Activated naive CD8-positive, alpha-beta T cell (primary cell): ENCODE measurements at regions not wholly inside any gene's neighbourhood (a gene's known extent, or its start where the extent isn't known, plus 50 kb on each side); places are given as distances from the start of the nearest gene placed in this dataset.

ENCODE experiments used
- H3K27ac Mint-ChIP-seq: one replicate; pipeline ENCODE4 v1.8.0; 2021; ENCODE audit warnings: mixed read lengths
- H3K27me3 Mint-ChIP-seq: one replicate; pipeline ENCODE4 v1.8.0; 2021; ENCODE audit warnings: mixed read lengths
- H3K36me3 Mint-ChIP-seq: one replicate; pipeline ENCODE4 v1.8.0; 2021; ENCODE audit warnings: mixed read lengths
- H3K4me1 Mint-ChIP-seq: one replicate; pipeline ENCODE4 v1.8.0; 2021; ENCODE audit warnings: low read depth, mixed read lengths
- H3K4me3 Mint-ChIP-seq: one replicate; pipeline ENCODE4 v1.8.0; 2021; ENCODE audit warnings: mild to moderate bottlenecking, mixed read lengths
- H3K9me3 Mint-ChIP-seq: one replicate; pipeline ENCODE4 v1.8.0; 2021; ENCODE audit warnings: low read depth, mixed read lengths

DNA sequence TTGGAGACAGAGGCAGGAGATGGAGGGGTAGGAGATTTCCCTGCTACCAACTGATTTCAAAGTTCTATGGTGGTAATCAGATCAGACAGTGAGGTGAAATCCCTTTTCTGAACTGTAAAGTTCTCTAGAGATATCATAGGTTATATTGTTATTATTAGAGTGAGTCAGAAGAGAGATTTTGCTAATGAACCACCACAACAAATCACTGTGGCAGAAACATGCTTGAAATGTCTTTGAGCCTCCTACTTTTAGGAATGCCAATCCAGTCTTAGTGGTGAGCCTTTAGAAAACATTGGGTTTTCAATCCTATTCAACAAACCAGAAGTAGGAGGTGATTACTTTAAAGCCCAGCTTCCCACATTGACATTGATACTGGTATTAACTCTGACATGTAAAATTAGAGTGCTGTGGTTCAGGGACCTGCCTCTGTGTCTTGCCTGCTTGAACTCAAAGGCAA is 136.7 kb upstream of the CNR1 start:
- H3K27me3 Mint-ChIP-seq, result peaks cover 2% of the 10 kb centered on the region
- H3K9me3 Mint-ChIP-seq, result peaks cover 4% of the 10 kb centered on the region
- H3K27ac Mint-ChIP-seq, result no peak overlapping the region
- H3K4me1 Mint-ChIP-seq, result no peaks in the 10 kb centered on the region
- no peak overlapping the region for H3K4me3 Mint-ChIP-seq
- H3K36me3 Mint-ChIP-seq, result no peaks in the 10 kb centered on the region

DNA sequence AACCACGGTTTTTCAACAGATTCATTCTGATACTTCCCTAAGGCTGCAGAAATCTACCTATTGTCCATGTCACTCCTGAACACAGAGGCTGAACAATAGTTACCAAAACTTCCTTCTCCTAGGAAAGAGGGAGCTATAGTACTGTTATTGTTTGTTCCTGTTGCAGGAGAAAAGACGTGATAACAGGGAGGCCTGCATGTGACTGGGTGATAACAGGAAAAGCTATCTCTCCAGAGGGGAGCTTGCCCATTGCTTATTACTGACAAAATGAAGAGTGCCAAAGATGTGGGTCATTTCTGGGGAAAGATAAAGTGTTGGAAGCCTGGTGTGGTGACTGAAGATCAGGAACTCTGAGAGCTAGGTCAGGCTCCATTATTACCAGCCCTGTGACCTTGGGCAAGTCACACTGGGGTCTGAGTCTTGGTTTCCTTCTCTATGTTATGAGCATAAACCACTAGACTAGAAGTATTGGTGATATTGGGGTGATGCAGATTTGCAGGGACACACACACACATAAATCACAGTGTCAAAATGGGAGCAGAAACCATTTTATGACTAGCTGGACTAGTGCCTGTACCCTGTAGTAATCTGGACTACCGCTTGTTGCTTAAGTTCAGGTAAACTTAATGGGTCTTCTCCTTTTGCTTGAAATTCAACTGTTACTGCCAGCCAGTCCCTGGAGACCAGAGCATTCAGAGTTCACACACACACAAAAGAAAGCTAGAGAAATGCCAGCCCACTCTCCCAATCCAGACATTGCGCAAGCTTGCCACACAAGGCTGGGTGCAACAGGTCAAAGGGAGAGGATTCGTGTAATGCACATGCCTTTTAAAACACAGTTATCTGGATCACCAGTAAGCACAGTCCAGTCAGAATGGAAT is 136.0 kb upstream of the CNR1 start:
- H3K4me3 Mint-ChIP-seq, result no peak overlapping the region
- no peak overlapping the region for H3K27ac Mint-ChIP-seq
- peaks cover 2% of the 10 kb centered on the region for H3K27me3 Mint-ChIP-seq
- no peaks in the 10 kb centered on the region for H3K4me1 Mint-ChIP-seq
- peaks cover 2% of the 10 kb centered on the region for H3K9me3 Mint-ChIP-seq
- H3K36me3 Mint-ChIP-seq, result no peaks in the 10 kb centered on the region

DNA sequence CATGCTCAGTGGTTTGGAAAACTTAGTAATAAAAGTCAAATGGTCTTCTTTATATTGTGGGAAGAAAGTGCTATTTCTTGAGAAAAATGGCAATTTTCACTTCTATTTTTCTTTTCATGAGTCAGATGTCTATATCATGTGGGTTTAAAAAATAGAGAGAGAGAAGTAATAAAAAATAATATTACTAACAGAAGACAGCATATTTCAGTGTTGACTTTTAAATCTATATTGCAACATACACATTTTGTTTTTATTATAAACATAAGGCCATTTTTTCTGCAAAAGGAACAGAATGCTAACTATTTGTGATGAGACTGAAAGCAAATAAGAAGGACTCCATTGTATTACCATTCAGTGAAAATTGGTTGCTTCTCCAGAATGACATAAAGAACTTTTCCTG is 135.1 kb upstream of the CNR1 start:
- H3K9me3 Mint-ChIP-seq, result no peaks in the 10 kb centered on the region
- no peaks in the 10 kb centered on the region for H3K36me3 Mint-ChIP-seq
- H3K27ac Mint-ChIP-seq, result no peak overlapping the region
- H3K4me1 Mint-ChIP-seq, result no peaks in the 10 kb centered on the region
- peaks cover 2% of the 10 kb centered on the region for H3K27me3 Mint-ChIP-seq
- no peak overlapping the region for H3K4me3 Mint-ChIP-seq

DNA sequence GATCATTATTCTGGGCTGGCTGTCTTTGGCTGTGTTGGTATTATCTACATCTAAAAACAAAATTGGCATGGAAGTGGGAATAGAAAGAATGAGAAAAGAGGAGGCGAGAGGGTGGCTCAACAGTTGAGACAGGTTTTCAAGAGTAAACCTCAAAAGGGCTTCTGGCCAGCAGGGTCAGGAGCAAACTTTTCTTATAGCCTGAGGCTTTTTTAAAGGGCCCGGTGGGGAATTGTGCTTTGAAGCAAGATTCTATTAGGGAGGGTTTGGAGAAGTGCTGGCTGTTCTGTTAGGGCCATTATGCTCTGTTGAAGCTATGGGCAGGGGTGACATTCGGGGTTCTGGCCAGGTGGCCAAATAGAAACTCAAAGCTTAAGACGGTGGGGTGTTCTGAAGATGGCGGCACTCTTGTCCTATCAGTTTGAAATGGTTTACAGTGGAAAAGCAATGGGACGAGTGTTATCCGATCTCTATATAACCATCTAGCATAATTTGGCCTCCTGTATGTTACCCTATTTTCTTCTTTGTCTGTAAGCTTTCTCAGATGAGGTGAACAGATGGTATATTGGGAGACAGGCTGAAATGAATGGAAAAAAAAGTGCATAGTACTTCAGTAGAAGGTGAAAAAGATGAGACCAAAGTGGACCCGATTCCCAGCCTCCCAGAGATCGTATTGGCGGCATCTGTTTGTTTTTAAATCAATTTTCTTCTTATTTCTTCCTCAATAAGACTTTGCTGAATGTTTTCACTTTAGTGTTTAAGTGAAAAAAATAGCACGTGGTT is 132.1 kb upstream of the CNR1 start:
- H3K27me3 Mint-ChIP-seq, result peaks cover 5% of the 10 kb centered on the region
- no peaks in the 10 kb centered on the region for H3K4me1 Mint-ChIP-seq
- H3K9me3 Mint-ChIP-seq, result no peaks in the 10 kb centered on the region
- no peaks in the 10 kb centered on the region for H3K36me3 Mint-ChIP-seq
- H3K27ac Mint-ChIP-seq, result no peak overlapping the region
- no peak overlapping the region for H3K4me3 Mint-ChIP-seq

DNA sequence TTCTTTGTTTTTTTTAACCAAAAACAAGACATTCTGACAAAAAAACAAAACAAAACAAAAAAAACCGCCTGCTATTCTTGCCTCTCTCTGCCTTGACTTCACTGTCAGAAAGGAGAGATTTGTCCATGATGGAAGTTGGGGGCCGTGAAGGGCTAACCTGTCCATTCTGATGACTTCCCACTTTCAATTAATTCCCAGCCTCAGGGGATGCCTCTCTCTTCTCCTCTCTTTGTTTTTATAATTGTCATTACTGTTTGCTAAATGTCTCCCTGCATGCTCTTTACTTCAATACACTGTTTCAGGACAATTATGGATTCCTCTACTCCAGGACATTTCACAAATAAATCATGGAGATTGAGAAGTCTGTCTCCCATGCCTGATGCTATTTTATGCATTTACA is 130.5 kb upstream of the CNR1 start:
- Mint-ChIP-seq H3K27me3 (peaks cover 3% of the 10 kb centered on the region), H3K27ac (no peak overlapping the region), H3K36me3 (no peaks in the 10 kb centered on the region), H3K4me3 (no peak overlapping the region), H3K4me1 (no peaks in the 10 kb centered on the region), H3K9me3 (no peaks in the 10 kb centered on the region)

DNA sequence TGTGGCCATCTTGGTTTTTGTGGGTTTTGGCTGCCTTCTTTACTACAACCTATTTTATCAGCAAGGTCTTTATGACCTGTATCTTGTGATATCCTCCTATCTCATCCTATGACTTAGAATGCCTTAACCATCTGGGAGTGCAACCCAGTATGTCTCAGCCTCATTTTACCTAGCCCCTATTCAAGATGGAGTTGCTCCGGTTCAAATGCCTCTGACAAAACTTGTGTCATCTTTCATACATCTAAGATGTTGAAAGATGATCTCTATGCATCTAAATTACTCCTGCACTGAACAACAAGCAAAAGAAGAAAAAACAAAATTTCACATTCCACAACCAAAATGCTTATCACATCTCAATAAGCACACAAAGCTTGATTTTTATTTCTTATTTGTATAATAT is 129.5 kb upstream of the CNR1 start:
- Mint-ChIP-seq H3K4me3 (no peak overlapping the region), H3K27ac (no peak overlapping the region), H3K9me3 (no peaks in the 10 kb centered on the region), H3K36me3 (no peaks in the 10 kb centered on the region), H3K27me3 (peaks cover 3% of the 10 kb centered on the region), H3K4me1 (no peaks in the 10 kb centered on the region)

DNA sequence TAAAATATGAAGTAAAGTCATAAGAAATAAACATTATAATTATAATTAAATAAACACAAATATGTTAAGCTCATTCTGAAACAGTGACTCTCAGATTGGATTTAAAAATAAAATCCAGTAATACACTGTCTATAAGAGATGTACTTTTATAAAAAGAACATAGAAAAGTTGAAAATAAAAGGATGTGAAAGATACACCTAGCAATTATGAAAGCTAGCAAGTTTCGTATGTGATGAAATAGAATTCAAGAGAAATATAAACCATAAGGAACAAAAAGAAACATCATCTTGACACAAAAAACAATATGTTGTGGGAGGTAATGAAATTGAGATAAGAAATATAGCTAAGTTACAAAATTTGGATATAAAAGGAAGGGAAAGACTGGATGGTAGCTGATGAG is 128.6 kb upstream of the CNR1 start:
- no peaks in the 10 kb centered on the region for H3K9me3 Mint-ChIP-seq
- H3K27me3 Mint-ChIP-seq, result peaks cover 3% of the 10 kb centered on the region
- no peak overlapping the region for H3K4me3 Mint-ChIP-seq
- no peaks in the 10 kb centered on the region for H3K36me3 Mint-ChIP-seq
- no peak overlapping the region for H3K27ac Mint-ChIP-seq
- H3K4me1 Mint-ChIP-seq, result no peaks in the 10 kb centered on the region

DNA sequence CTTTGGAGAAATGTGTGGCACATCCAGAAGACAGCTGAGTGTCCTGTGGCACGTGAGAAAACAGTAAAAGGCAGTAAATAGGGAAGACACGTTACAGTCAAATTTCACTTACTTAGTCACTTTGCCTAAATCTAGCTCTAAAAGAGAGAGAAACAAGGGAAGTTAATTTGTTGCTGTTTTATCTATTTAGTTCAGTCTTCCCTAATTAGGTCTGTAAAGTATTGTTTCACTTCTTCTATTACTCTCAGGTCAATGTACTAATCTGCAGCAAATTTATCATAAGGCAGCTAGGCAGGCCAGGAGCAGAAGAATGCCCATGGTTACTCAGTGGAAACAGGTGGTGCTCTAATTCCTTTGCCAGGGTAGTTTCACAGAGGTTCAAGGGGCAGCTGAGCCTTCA is 124.3 kb upstream of the CNR1 start:
- Mint-ChIP-seq H3K9me3 (peaks cover 8% of the 10 kb centered on the region), H3K27ac (no peak overlapping the region), H3K4me1 (no peaks in the 10 kb centered on the region), H3K27me3 (peaks cover 8% of the 10 kb centered on the region), H3K4me3 (no peak overlapping the region), H3K36me3 (no peaks in the 10 kb centered on the region)

DNA sequence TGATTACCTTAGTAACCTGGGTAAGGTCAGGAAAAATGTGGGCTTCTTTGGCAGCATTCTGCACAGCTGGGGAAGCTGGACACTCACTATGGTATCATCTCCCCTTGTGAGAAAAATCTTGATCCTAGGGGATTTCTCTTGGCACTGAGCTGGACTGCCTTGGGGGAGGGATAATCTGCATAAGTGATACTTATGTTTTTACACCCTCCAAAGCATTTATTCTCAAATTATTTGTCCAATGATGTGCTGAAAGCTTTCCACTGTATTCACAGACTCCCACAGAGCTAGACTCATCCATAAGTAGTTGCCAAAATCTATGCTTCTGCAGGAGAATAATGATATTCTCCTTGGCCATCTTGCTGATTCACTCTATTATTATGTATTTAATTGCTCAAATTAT is 121.5 kb upstream of the CNR1 start:
- H3K27me3 Mint-ChIP-seq, result peaks cover 6% of the 10 kb centered on the region
- peaks cover 11% of the 10 kb centered on the region for H3K9me3 Mint-ChIP-seq
- no peaks in the 10 kb centered on the region for H3K36me3 Mint-ChIP-seq
- no peak overlapping the region for H3K27ac Mint-ChIP-seq
- H3K4me3 Mint-ChIP-seq, result no peak overlapping the region
- H3K4me1 Mint-ChIP-seq, result no peaks in the 10 kb centered on the region

DNA sequence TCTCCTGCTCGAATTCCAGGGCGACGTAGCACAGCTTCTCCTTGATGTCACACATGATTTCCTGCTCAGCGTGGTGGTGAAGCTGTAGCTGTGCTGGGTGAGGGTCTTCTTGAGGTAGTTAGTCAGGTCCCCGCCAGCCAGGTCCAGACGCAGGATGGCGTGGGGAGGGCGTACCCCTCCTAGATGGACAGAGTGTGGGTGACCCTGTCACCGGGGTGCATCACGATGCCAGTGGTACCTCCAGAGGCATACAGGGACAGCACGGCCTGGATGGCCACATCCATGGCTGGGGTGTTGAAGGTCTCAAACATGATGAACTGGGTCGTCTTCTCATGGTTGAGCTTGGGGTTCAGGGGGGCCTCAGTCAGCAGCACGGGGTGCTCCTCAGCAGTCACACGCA is 110.2 kb upstream of the CNR1 start:
- H3K36me3 Mint-ChIP-seq, result no peaks in the 10 kb centered on the region
- H3K4me3 Mint-ChIP-seq, result no peak overlapping the region
- H3K27me3 Mint-ChIP-seq, result no peaks in the 10 kb centered on the region
- H3K4me1 Mint-ChIP-seq, result no peaks in the 10 kb centered on the region
- H3K9me3 Mint-ChIP-seq, result peaks cover 4% of the 10 kb centered on the region
- no peak overlapping the region for H3K27ac Mint-ChIP-seq

DNA sequence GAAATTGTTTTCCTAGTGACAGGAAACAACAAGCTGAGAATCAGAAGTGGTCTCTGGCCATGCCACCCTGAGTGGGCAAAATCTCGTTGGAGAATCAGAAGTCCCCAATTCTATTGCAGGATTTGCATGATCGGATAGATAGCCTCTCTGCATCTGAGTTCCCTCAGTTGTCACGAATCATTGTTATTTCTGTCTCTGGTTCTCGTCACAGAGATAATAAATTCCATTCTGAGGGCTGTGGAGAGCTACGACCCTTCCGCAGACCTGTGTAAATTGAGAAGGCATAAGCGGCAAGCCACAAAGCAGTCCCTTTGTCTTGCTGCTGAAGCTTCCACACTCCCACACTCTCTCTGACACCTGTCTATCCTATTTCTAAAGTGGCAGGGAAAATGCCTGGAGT is 102.4 kb upstream of the CNR1 start:
- H3K4me1 Mint-ChIP-seq, result no peaks in the 10 kb centered on the region
- H3K4me3 Mint-ChIP-seq, result no peak overlapping the region
- H3K27ac Mint-ChIP-seq, result no peak overlapping the region
- no peaks in the 10 kb centered on the region for H3K9me3 Mint-ChIP-seq
- H3K27me3 Mint-ChIP-seq, result peaks cover 4% of the 10 kb centered on the region
- H3K36me3 Mint-ChIP-seq, result no peaks in the 10 kb centered on the region

DNA sequence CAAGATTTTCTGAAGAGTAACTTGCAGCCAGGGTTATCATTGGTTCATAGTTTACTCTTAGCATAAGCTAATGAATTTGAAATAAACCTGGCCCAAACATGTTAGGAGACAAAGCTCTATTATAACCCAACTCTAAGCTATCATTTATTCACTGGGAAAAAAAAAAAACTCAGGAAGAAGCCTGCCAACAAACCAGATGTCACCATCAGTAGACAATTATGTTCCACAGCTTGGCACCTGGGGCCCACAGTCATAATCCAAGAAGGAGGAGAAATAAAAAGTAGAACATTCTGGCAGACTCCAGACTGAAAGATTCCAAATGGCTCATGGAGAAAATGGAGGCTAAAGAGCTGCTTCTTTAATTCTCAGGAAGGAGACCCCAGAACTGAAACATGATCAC is 100.0 kb upstream of the CNR1 start:
- Mint-ChIP-seq H3K36me3 (no peaks in the 10 kb centered on the region), H3K27ac (no peak overlapping the region), H3K27me3 (peaks cover 8% of the 10 kb centered on the region), H3K4me1 (no peaks in the 10 kb centered on the region), H3K9me3 (no peaks in the 10 kb centered on the region), H3K4me3 (no peak overlapping the region)

DNA sequence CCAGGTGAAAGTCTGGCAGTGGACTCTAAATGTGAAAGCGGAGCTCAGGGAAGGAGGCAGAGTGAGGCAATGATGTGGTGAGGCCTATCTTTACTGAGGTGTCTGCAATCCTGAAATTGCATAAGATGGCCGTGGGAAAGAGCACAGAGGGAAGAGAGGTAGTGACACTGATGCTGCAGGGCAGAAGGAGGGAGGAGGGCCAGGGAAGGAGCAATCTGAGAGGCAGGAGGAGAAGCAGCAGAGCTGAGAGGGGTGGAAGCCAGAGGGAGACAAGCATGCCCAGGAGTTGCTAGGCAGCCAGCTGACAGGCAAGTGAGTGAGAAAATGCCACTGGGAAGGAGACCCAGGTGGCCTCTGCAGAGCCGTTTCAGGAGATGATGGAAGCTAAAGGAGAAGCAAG is 97.4 kb upstream of the CNR1 start:
- peaks cover 8% of the 10 kb centered on the region for H3K27me3 Mint-ChIP-seq
- no peaks in the 10 kb centered on the region for H3K9me3 Mint-ChIP-seq
- no peak overlapping the region for H3K4me3 Mint-ChIP-seq
- H3K36me3 Mint-ChIP-seq, result no peaks in the 10 kb centered on the region
- no peaks in the 10 kb centered on the region for H3K4me1 Mint-ChIP-seq
- no peak overlapping the region for H3K27ac Mint-ChIP-seq

DNA sequence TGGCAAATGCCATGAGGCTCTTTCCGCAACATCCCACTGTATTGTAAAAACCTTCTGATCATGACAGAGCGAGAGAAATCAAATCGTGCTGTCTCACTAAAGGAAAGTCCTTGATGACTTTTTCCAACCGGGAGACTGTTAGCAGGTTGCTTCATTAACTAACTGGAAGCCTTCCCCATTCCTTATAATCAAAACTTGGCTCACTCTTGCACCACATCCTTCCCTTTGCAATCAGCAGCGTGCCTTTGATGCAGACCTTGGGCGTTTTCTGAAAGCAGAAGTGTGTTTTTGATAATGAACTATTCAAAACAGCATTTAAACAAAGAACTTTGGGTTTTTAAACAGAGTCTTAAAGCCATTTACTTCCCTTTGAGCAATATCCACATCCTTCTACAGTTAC is 96.2 kb upstream of the CNR1 start:
- Mint-ChIP-seq H3K4me1 (no peaks in the 10 kb centered on the region), H3K27me3 (peaks cover 8% of the 10 kb centered on the region), H3K36me3 (no peaks in the 10 kb centered on the region), H3K9me3 (no peaks in the 10 kb centered on the region), H3K4me3 (no peak overlapping the region), H3K27ac (no peak overlapping the region)

DNA sequence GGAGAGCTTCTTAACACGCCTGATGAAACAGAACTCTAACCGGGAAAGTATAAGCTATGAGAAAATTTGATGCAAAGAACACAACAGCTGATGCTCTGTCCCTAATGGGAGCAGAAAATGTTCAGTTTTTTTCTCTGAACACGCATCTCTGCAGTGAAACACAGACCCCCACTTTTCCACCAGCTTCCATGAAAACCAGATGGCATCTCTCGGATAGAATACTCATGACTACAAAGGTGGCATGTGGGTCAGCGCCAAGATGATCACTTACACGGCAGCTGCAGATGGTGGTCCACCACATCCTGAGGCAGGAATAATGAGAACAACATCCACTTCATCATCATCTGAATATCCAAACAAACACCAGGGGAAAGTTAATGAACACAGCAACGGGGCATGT is 85.2 kb upstream of the CNR1 start:
- no peaks in the 10 kb centered on the region for H3K9me3 Mint-ChIP-seq
- peaks cover 5% of the 10 kb centered on the region for H3K27me3 Mint-ChIP-seq
- no peak overlapping the region for H3K4me3 Mint-ChIP-seq
- H3K36me3 Mint-ChIP-seq, result no peaks in the 10 kb centered on the region
- no peak overlapping the region for H3K27ac Mint-ChIP-seq
- H3K4me1 Mint-ChIP-seq, result no peaks in the 10 kb centered on the region
